NCI-H2107 treated with DMSO at 0.1 percent for 48 hours (cell line): ENCODE measurements at regions not wholly inside any gene's neighbourhood (a gene's known extent, or its start where the extent isn't known, plus 50 kb on each side); places are given as distances from the start of the nearest gene placed in this dataset.
"Not testable (repeated sequence)": the region's sequence is repeated elsewhere in the genome, so short reads cannot be mapped to it uniquely, and the experiment has no call there.

ENCODE experiments used
- DNase-seq: peaks from one replicate; lab custom pipeline; 2025; ENCODE audit not compliant: unreplicated experiment; lab: John Stamatoyannopoulos, UW

DNA sequence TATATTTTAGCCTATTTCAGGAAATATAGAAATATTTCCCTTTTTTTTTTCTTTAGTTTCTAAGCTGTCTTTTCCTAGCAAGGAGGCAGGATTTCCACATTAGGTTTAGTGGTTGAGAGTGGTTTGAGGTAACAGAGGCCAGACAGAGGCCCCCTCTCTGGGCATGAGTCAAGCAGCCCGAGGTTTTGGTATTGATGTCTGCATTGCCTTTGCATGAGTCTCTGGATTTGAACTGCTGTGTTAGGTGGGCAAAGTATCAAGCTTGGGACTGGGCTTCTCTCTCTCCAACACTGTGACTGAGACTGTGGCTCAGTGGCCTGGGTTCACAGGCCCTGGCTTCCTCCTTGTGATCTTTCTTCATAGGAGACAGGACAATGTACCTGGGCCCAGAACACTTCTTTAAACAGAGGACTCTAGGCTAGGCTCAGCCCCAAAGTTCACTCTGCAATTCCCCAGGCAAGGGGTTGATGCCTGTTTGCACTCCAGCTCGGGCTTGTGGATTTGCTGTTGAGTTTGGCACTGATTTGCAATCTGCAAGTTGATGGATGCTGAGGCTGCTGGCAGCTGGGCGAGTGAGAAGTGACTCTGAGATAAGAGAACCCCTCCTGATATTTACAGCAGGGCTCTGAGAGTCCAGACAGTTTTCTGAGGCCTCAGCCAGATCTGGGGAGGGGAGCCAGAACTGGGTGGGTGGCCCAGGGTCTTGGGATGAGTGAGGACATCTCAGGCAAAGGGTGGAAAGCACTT is 271.2 kb downstream of the EN1 start:
- DNase-seq, result no peak

DNA sequence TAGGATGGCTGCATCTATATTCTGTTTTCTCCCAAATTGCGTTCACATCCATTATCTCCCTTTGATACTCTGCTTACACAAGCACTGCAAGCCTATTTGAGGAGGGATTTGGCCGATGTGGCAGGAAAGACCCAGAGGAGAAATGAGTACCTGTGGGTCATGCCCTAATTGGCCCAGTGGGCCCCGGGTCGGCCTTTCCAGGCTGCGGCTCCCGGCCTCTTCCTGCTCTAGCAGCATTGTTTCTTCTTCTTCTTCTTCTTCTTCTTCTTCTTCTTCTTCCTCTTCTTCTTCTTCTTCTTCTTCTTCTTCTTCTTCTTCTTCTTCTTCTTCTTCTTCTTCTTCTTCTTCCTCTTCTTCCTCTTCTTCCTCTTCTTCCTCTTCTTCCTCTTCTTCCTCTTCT is 275.1 kb downstream of the EN1 start:
- not testable (repeated sequence) for DNase-seq

GRCh38 chr2:118569876-118570535 is 277.4 kb downstream of the EN1 start:
- no peak for DNase-seq

DNA sequence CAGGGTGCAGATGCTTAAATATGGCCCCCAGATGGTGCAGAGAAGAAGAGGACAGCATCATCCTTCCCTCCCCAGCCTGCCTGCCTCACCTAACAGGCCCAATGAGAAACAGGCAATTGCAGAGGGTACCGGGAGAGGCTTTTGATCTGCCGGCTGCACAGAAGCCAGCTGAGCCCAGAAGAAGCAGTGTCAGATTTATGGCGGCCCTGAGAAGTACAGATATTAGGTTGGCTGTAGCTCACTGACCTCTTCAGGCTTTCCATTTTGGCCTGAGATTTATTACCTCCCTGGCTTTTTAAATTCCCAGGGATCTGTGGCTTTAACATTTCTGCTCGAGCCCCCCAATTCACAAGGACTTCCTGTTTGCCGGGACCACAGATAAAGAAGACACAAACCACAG is 278.7 kb downstream of the EN1 start:
- no peak for DNase-seq

- DNase-seq, result no peak
These were observed 281.5 kb downstream of the EN1 start for GRCh38 chr2:118565786-118566540.

- no peak for DNase-seq
These were observed 282.1 kb downstream of the EN1 start for GRCh38 chr2:118565301-118565700.

DNA sequence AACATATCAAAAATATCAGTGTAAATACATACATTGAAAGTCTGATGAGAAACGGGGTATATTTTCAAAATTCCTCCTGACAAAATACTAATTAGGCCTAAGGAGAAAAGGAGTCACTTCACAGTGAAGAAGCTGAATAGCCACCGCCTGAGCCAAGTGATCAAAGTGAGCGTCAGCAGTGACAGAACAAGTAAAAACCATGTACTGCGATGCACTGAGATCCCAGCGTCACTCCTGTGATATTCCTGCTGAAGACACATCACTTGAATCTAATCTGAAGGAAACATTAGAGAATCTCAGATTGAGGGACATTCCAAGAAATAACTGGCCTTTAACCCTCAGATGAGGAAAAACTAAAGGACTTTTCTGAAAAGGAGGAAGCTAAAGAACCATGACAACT is 285.3 kb downstream of the EN1 start:
- DNase-seq, result no peak

- no peak for DNase-seq
These were observed 288.6 kb downstream of the EN1 start for GRCh38 chr2:118558846-118559245.

- DNase-seq, result no peak
These were observed 289.7 kb downstream of the EN1 start for GRCh38 chr2:118557791-118558190.

DNA sequence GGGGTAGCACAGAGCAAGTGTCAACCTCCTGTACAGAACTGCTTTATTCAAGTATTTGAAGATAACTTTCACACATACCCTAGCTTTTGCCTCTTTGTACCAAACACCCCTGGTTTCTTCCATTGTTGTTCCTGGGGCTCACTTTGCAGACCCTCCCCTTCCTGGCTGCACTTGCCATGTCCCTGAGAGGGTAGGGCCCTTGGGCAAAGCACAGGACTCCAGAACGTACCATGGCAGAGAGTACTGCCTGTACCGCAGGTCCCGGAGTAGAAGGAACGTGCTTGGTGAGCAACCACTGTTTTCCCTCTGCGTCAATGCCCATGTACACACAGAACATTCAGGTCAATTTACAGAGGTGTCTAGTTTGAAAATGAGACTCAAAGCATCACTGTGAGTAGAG is 290.4 kb downstream of the EN1 start:
- DNase-seq, result no peak

GRCh38 chr2:118554616-118555015 is 292.8 kb downstream of the EN1 start:
- no peak for DNase-seq

GRCh38 chr2:118549503-118549902 is 297.9 kb downstream of the EN1 start:
- DNase-seq, result no peak

DNA sequence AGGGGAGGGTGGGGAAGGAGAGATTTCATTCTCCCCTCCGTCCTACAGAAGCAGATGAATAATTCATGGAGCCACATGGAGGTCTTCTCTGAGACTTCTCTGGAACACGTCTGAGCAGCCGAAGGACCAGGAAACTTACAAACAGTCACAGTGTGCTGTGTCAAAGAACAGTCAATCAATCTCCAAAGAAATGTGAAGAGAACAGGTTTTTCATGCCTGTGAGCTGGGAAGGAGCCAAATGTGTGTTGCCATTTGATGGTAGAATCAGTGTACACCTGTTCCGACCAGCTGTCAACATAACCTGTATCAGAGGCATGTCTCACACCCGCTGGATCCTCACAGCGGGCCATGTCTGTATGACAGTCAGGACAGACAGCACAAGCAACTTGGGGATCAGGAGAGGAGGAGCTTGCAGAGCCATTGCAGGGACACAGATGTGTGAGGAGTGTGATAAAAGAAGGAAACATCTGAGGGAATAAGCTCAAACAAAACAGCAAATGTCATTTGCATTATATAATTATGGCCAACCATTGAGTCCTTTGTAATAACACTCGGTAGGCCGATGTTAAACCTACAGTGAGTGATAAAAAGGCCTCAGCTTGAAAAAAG is 298.5 kb downstream of the EN1 start:
- DNase-seq, result no peak

DNA sequence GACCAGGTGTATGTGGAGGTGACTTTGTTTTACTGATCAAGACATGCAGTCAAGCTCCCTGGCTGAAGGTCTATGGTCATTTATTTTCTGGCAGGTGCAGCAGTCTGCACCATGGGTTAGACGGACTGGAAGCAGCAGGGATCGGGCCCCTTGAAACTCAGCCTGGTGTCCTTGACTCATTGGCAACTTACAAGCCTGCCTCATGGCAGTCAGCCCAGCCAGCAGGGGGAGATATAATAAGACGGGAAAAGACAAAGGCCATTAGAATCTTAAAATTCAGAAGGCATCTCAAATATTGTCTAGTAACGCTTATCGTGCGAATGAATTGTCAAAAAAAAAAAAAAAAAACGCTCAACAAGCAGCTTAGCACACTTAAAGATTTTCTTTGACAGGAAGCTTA is 308.2 kb downstream of the EN1 start:
- DNase-seq, result no peak

DNA sequence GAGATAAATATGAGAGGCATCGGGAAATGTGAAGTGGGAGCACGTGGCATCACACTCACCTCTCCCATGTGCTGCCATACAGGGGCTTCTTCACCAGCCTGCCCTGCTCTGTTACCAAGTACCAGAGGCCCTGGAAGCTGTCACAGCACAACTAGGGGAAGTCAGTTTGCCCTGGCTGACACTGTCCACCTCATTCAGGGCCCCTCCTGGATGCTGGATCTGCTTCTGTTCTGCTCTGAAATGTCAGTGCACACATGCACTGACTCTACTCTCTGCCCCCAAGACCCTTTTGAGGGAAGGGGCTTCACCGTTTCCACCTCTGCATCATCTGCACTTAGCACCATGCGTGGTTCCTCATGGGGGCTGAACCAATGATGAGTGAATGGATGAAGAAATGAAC is 311.1 kb downstream of the EN1 start:
- DNase-seq, result no peak

DNA sequence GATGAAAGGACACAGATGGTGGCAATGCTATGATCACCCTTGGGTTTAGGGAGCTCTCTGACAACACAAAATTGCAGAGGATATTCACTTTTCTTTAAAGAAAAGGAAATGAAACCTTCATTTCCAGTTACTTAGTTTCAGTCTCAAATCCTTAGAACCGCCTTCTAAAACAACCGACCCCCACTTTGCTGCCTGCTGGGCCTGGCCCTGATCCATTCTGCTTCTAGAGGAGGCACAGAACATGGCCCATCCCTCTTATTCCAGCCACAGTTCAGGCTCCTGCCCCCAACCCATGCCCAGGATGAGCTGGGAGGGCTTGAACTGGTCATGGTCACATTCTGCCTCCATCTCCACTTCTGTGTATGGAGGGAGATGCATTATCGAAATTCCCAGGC is 311.6 kb downstream of the EN1 start:
- DNase-seq, result no peak

GRCh38 chr2:118535171-118535817 is 312.2 kb downstream of the EN1 start:
- no peak for DNase-seq

DNA sequence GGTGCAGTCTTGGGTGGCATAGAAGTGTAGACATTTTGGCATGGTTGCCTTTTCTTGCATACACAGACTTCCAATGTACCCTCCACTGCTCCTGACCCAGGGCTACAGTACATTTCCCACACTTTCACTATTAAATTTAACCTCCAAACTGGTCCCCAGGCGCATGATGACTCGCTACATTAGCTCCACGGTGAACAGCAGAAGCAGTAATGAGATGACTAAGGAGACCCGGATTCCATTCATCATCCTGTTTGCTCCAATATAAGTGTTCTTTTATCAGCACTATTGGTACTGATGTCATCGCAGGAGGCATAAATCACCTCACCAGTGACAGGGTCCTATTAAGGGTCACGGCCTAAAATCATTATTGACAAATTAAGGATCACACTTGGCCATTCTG is 316.5 kb downstream of the EN1 start:
- DNase-seq, result no peak

GRCh38 chr2:118529908-118530599 is 317.4 kb downstream of the EN1 start:
- no peak for DNase-seq

- no peak for DNase-seq
These were observed 319.9 kb downstream of the EN1 start for GRCh38 chr2:118527571-118527970.

DNA sequence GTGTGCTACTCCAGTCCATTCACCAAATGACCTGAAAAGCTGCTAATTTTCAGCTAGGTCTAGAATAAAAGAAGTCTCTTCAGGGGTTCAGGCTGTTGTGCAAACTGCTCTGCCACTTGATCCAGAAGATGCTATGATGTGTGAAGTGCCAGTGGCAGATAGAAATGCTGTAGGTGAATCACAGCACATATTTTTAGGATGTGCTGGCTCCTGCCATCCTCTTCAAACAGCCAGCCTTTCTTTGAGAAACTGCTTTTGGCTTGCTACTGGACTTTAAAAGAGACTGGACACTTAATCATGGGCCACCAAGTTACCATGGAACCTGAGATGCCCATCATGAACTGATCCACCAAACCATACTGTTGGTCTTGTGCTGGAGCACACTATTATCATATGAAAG is 322.1 kb downstream of the EN1 start:
- DNase-seq, result no peak
